ENCODE measurements at regions not wholly inside any gene's neighbourhood (a gene's known extent, or its start where the extent isn't known, plus 50 kb on each side); places are given as distances from the start of the nearest gene placed in this dataset.

DNA sequence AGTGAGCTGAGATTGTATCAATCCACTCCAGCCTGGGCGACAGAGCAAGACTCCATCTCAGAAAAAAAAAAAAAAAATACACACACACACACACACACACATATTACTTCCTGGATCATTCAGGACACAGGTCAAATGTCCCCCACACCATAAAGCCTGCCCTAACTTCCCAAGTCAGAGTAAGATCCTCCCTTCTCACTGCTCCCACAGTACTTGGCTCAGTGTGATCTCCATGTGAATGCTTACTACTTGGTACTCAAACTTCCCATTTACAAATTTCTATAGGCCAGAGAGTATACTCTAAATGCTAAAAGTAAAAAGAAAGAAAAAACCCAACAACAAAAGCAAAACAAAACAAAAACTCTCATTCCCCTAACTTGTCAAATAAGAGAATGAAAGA, 386.8 kb downstream of the SLITRK6 start:
- TF ChIP-seq, protein P1, sequence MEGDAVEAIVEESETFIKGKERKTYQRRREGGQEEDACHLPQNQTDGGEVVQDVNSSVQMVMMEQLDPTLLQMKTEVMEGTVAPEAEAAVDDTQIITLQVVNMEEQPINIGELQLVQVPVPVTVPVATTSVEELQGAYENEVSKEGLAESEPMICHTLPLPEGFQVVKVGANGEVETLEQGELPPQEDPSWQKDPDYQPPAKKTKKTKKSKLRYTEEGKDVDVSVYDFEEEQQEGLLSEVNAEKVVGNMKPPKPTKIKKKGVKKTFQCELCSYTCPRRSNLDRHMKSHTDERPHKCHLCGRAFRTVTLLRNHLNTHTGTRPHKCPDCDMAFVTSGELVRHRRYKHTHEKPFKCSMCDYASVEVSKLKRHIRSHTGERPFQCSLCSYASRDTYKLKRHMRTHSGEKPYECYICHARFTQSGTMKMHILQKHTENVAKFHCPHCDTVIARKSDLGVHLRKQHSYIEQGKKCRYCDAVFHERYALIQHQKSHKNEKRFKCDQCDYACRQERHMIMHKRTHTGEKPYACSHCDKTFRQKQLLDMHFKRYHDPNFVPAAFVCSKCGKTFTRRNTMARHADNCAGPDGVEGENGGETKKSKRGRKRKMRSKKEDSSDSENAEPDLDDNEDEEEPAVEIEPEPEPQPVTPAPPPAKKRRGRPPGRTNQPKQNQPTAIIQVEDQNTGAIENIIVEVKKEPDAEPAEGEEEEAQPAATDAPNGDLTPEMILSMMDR (IDR thresholded peaks at IDR 0.05; ENCODE audit: control extremely low read depth, extremely low read depth) = no peak
- H3K27me3 ChIP-seq (ENCODE audit: control insufficient read depth in 3 of 3, insufficient read depth in 3 of 3, low read length in 2 of 3) = no peaks in the 10 kb centered on the region
- no peaks in the 10 kb centered on the region for H3K9me3 ChIP-seq (ENCODE audit: control insufficient read depth in 4 of 4, insufficient read depth in 3 of 4, low read length in 3 of 4)
- no peak for ATAC-seq (ENCODE audit: insufficient read depth, low FRiP score)
- WGBS, 2 donors = 94 to 100% methylated on average over 1 of the region's 1 CpG
- no peak overlapping the region for H3K27ac ChIP-seq (ENCODE audit: low read depth in 1 of 2, low read length in 1 of 2)
- H3K36me3 ChIP-seq (ENCODE audit: control insufficient read depth in 4 of 4, insufficient read depth in 4 of 4, low read length in 4 of 4) = no peaks in the 10 kb centered on the region
- H3K4me1 ChIP-seq (ENCODE audit: control insufficient read depth in 5 of 5, insufficient read depth in 5 of 5, low read length in 5 of 5) = peaks cover 0 to 9% (median 0%) of the 10 kb centered on the region in 5 donors
- no peak for DNase-seq
- no peak overlapping the region for H3K9ac ChIP-seq (ENCODE audit: insufficient read depth in 1 of 2, low read length in 2 of 2)
- H3K4me3 ChIP-seq = no peak overlapping the region

DNA sequence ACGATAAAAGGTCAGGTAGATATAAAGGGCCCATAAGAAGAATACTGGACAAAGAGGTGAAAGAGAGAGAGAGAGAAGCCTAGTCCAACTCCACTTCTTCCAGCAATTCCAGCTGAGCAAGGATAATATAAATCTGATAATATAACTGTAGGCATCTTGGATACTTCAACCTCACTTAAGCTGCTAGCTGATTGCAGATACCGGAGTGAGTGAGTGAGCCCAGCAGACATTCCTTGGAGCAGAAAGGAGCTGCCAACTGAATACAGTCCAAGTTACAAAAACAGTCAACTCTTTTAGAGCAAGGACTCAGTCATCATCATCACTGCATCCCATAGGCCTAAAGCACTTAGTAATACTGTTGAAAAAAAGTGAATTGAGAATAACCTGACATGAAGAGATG, 387.6 kb downstream of the SLITRK6 start:
- Histone ChIP-seq H3K27ac (ENCODE audit: low read depth in 1 of 2, low read length in 1 of 2) (no peak overlapping the region), H3K4me1 (ENCODE audit: control insufficient read depth in 5 of 5, insufficient read depth in 5 of 5, low read length in 5 of 5) (peaks cover 0 to 9% (median 0%) of the 10 kb centered on the region in 5 donors), H3K9me3 (ENCODE audit: control insufficient read depth in 4 of 4, insufficient read depth in 3 of 4, low read length in 3 of 4) (no peaks in the 10 kb centered on the region), H3K4me3 (no peak overlapping the region), H3K27me3 (ENCODE audit: control insufficient read depth in 3 of 3, insufficient read depth in 3 of 3, low read length in 2 of 3) (no peaks in the 10 kb centered on the region), H3K36me3 (ENCODE audit: control insufficient read depth in 4 of 4, insufficient read depth in 4 of 4, low read length in 4 of 4) (no peaks in the 10 kb centered on the region), H3K9ac (ENCODE audit: insufficient read depth in 1 of 2, low read length in 2 of 2) (no peak overlapping the region)
- DNase-seq (peak; percentile 17 to 87 (median 65)), ATAC-seq (ENCODE audit: insufficient read depth, low FRiP score) (no peak)
- TF ChIP-seq, protein P1 (IDR thresholded peaks at IDR 0.05; ENCODE audit: control extremely low read depth, extremely low read depth) = no peak
- WGBS, 2 donors = 75 to 88% methylated on average over 2 of the region's 2 CpGs

DNA sequence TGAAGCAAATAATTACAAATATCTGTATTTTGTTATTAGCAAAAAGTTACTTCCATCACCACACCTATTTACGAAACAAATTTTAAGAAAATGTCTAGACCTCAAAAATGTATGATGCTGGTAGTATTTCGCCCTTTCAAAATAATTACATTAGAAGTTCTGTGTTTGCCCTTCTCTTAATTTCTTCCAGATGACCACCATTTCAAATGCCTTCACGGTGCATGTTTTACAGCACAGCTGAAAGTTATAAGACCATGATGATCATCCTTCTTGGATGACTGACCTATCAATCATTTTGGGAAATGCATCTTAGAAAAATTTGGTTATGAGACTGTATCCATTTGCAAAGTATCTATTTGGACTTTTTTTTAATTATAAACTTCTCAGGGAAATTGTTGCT, 390.8 kb downstream of the SLITRK6 start:
- no peaks in the 10 kb centered on the region for H3K27me3 ChIP-seq (ENCODE audit: control insufficient read depth in 3 of 3, insufficient read depth in 3 of 3, low read length in 2 of 3)
- H3K9ac ChIP-seq (ENCODE audit: insufficient read depth in 1 of 2, low read length in 2 of 2) = no peak overlapping the region
- TF ChIP-seq, protein P1 (IDR thresholded peaks at IDR 0.05; ENCODE audit: control extremely low read depth, extremely low read depth) = no peak
- DNase-seq = no peak
- no peaks in the 10 kb centered on the region for H3K36me3 ChIP-seq (ENCODE audit: control insufficient read depth in 4 of 4, insufficient read depth in 4 of 4, low read length in 4 of 4)
- H3K4me3 ChIP-seq = no peak overlapping the region
- no peaks in the 10 kb centered on the region for H3K9me3 ChIP-seq (ENCODE audit: control insufficient read depth in 4 of 4, insufficient read depth in 3 of 4, low read length in 3 of 4)
- H3K4me1 ChIP-seq (ENCODE audit: control insufficient read depth in 5 of 5, insufficient read depth in 5 of 5, low read length in 5 of 5) = peaks cover 0 to 4% (median 0%) of the 10 kb centered on the region in 5 donors
- no peak for ATAC-seq (ENCODE audit: insufficient read depth, low FRiP score)
- 88 to 90% methylated on average over 3 of the region's 3 CpGs for WGBS, 2 donors
- no peak overlapping the region for H3K27ac ChIP-seq (ENCODE audit: low read depth in 1 of 2, low read length in 1 of 2)

DNA sequence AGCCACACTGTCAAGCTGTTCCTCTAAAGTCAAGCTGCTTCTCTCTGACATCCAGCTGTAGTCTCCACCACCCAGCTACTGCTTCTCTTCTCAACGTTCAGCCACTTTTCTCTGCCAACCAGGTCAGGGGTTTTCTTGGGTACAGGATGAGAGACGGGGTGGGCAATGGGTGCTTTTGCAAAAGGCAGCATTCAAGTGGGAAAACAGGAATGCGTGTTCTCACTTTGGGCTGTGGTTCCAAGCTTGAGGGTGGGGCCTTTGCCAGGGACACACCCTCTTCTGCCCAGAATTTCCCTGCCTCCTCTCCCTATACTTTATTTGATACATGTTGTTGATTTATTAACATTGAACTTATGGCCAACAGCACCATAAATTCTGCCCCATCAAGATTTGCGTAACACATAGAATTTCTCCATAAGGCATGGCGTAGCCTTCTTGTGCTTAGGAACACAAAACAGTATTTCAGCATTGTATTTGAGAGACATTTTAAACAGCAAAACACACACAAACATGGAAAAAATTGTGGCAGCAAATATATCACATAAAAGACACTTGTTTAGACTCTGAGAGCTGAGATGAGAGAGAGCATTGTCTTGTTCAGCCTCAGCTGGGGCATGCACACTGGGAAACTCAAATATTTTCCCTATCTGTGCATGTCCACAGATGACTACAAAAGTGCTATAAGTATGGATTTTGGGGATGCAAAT, 392.8 kb downstream of the SLITRK6 start:
- TF ChIP-seq, protein P1 (IDR thresholded peaks at IDR 0.05; ENCODE audit: control extremely low read depth, extremely low read depth) = no peak
- WGBS, 2 donors = 87% methylated on average over 5 of the region's 5 CpGs
- DNase-seq = no peak
- Histone ChIP-seq H3K27me3 (ENCODE audit: control insufficient read depth in 3 of 3, insufficient read depth in 3 of 3, low read length in 2 of 3) (no peaks in the 10 kb centered on the region), H3K4me3 (no peak overlapping the region), H3K9me3 (ENCODE audit: control insufficient read depth in 4 of 4, insufficient read depth in 3 of 4, low read length in 3 of 4) (no peaks in the 10 kb centered on the region), H3K27ac (ENCODE audit: low read depth in 1 of 2, low read length in 1 of 2) (no peak overlapping the region), H3K36me3 (ENCODE audit: control insufficient read depth in 4 of 4, insufficient read depth in 4 of 4, low read length in 4 of 4) (no peaks in the 10 kb centered on the region), H3K9ac (ENCODE audit: insufficient read depth in 1 of 2, low read length in 2 of 2) (no peak overlapping the region), H3K4me1 (ENCODE audit: control insufficient read depth in 5 of 5, insufficient read depth in 5 of 5, low read length in 5 of 5) (no peaks in the 10 kb centered on the region)
- no peak for ATAC-seq (ENCODE audit: insufficient read depth, low FRiP score)

Data from lung (tissue), 11 donors.